ENCODE measurements at regions not wholly inside any gene's neighbourhood (a gene's known extent, or its start where the extent isn't known, plus 50 kb on each side); places are given as distances from the start of the nearest gene placed in this dataset.

- H2AFZ ChIP-seq (ENCODE audit: low read length), result no peak overlapping the region
- peaks cover 3 to 6% of the 10 kb centered on the region in 2 experiments; a peak in 2 of 4 replicates for H3K9me3 ChIP-seq (ENCODE audit: insufficient read depth in 2 of 2, low read depth in 1 of 2, low read length in 1 of 2)
- no peaks in the 10 kb centered on the region; a peak in 1 of 7 replicates for H3K27me3 ChIP-seq (replicated peaks in 1 of 4; ENCODE audit: control insufficient read depth in 3 of 4, extremely low read depth in 1 of 4, insufficient read depth in 3 of 4, low read length in 3 of 4)
- H2BK120ac ChIP-seq (replicated peaks; ENCODE audit: low read depth, low read length), result no peak overlapping the region
- H2BK5ac ChIP-seq (ENCODE audit: low read depth, low read length), result no peak overlapping the region
- H3K23me2 ChIP-seq (ENCODE audit: low read depth, low read length), result no peaks in the 10 kb centered on the region
- H2BK15ac ChIP-seq (ENCODE audit: low read length), result no peak overlapping the region
- no peak overlapping the region for H3K4me3 ChIP-seq (ENCODE audit: extremely low read depth in 1 of 4, insufficient read depth in 2 of 4, low read depth in 3 of 4, low read length in 4 of 4)
- no peak overlapping the region for H3K18ac ChIP-seq (ENCODE audit: extremely low read depth, low read length)
- H3K14ac ChIP-seq (ENCODE audit: insufficient read length), result no peak overlapping the region
- H2BK20ac ChIP-seq (ENCODE audit: low read length), result no peak overlapping the region
- ChIA-PET POLR2A (ENCODE audit: partially characterized antibody) (no interaction called here), CTCF (ENCODE audit: partially characterized antibody) (interaction anchor here (1.2 to 1.3 kb wide), 2 partner anchors 428 to 456 kb away, joined by 3 read pairs; no protein-coding TSS in a partner anchor)
- H3K79me1 ChIP-seq (ENCODE audit: low read depth, low read length), result no peaks in the 10 kb centered on the region
- no peaks in the 10 kb centered on the region for H3K4me1 ChIP-seq (replicated peaks in 1 of 4; ENCODE audit: control insufficient read depth in 3 of 4, insufficient read depth in 4 of 4, low read length in 3 of 4)
- H3K23ac ChIP-seq (ENCODE audit: insufficient read length), result no peak overlapping the region
- no peak overlapping the region for H4K91ac ChIP-seq (replicated peaks; ENCODE audit: insufficient read length, low read length)
- H3K56ac ChIP-seq (replicated peaks; ENCODE audit: insufficient read length, low read depth, low read length), result no peak overlapping the region
- no peak overlapping the region for H3K9ac ChIP-seq (replicated peaks in 1 of 4; ENCODE audit: extremely low read depth in 1 of 4, low read depth in 3 of 4, low read length in 3 of 4)
- FAIRE-seq (no peak), DNase-seq (ENCODE audit: low read depth in 1 of 2, low spot score in 2 of 2) (no peak)
- no peaks in the 10 kb centered on the region; a peak in 1 of 4 replicates for H3K79me2 ChIP-seq (ENCODE audit: control insufficient read depth in 1 of 2, insufficient read depth in 2 of 2, low read length in 2 of 2)
- H3K27ac ChIP-seq (ENCODE audit: low read depth, low read length), result no peak overlapping the region
- no peak overlapping the region for H2AK5ac ChIP-seq (ENCODE audit: low read depth, low read length)
- no peaks in the 10 kb centered on the region for H3K36me3 ChIP-seq (ENCODE audit: control insufficient read depth in 2 of 4, insufficient read depth in 4 of 4, low read length in 3 of 4)
- no peaks in the 10 kb centered on the region for H4K20me1 ChIP-seq (replicated peaks in 1 of 2; ENCODE audit: control insufficient read depth in 1 of 2, insufficient read depth in 2 of 2, low read length in 2 of 2)
- no peak overlapping the region for H4K5ac ChIP-seq (ENCODE audit: insufficient read length, low read depth, low read length)
- H4K8ac ChIP-seq (ENCODE audit: extremely low read depth, insufficient read depth, low read length), result no peak overlapping the region
- no peak overlapping the region for H2BK12ac ChIP-seq (ENCODE audit: low read depth, low read length)
- no peak overlapping the region for H3K4me2 ChIP-seq (ENCODE audit: insufficient read depth in 1 of 2, low read depth in 2 of 2, low read length in 2 of 2)
- H3K4ac ChIP-seq (replicated peaks; ENCODE audit: insufficient read length, low read depth, low read length), result no peak overlapping the region
- TF ChIP-seq BRCA1 (IDR thresholded peaks at IDR 0.05; ENCODE audit: low read depth, low read length) (no peak), MAFK (IDR thresholded peaks at IDR 0.05; ENCODE audit: low read depth, low read length) (no peak), SAP30 (IDR thresholded peaks at IDR 0.05; ENCODE audit: insufficient read depth, insufficient replicate concordance, low read length) (no peak), POU5F1 (IDR thresholded peaks at IDR 0.05; ENCODE audit: low read depth, low read length) (no peak), PHF8 (conservative IDR thresholded peaks at IDR 0.05; ENCODE audit: low read depth, low read length) (no peak), NANOG (IDR thresholded peaks at IDR 0.05; ENCODE audit: insufficient read depth, low read depth, low read length, poor library complexity, severe bottlenecking) (no peak), TBP (IDR thresholded peaks at IDR 0.05; ENCODE audit: low read depth, low read length) (no peak), RFX5 (IDR thresholded peaks at IDR 0.05; ENCODE audit: borderline replicate concordance, low read depth, low read length) (no peak), ASH2L (IDR thresholded peaks at IDR 0.05; ENCODE audit: low read length) (no peak)
Measured at GRCh38 chr2:105974812-105975211, 219.3 kb downstream of the UXS1 start.

Data from H1 (cell line).